Activated naive CD8-positive, alpha-beta T cell treated with anti-CD3 and anti-CD28 coated beads for 36 hours (primary cell): ENCODE measurements at regions not wholly inside any gene's neighbourhood (a gene's known extent, or its start where the extent isn't known, plus 50 kb on each side); places are given as distances from the start of the nearest gene placed in this dataset.

Source experiments
- DNase-seq: peaks from one replicate; pipeline ENCODE4 v3.0.0; 2021
- H3K27ac Mint-ChIP-seq: one replicate; pipeline ENCODE4 v1.8.0; 2022; ENCODE audit warnings: mild to moderate bottlenecking, moderate library complexity, mixed read lengths
- H3K27me3 Mint-ChIP-seq: one replicate; pipeline ENCODE4 v1.8.0; 2022; ENCODE audit warnings: mild to moderate bottlenecking, mixed read lengths
- H3K36me3 Mint-ChIP-seq: one replicate; pipeline ENCODE4 v1.8.0; 2021; ENCODE audit warnings: mild to moderate bottlenecking, mixed read lengths
- H3K4me1 Mint-ChIP-seq: one replicate; pipeline ENCODE4 v1.8.0; 2021; ENCODE audit warnings: mixed read lengths
- H3K4me3 Mint-ChIP-seq: one replicate; pipeline ENCODE4 v1.8.0; 2022; ENCODE audit warnings: mild to moderate bottlenecking, moderate library complexity, mixed read lengths
- H3K9me3 Mint-ChIP-seq: one replicate; pipeline ENCODE4 v1.8.0; 2022; ENCODE audit warnings: mixed read lengths

- Mint-ChIP-seq H3K27ac (no peak overlapping the region), H3K27me3 (no peaks in the 10 kb centered on the region), H3K4me1 (peaks cover 5% of the 10 kb centered on the region), H3K36me3 (no peaks in the 10 kb centered on the region), H3K4me3 (no peak overlapping the region), H3K9me3 (peaks cover 2% of the 10 kb centered on the region)
- DNase-seq: no peak
Measured at GRCh38 chr5:125404056-125404455, 657.6 kb upstream of the ZNF608 start.

GRCh38 chr5:125408448-125409233 lies 662.2 kb upstream of the ZNF608 start:
- H3K9me3 Mint-ChIP-seq: peaks cover 2% of the 10 kb centered on the region
- peak; percentile 1 for DNase-seq
- H3K27ac Mint-ChIP-seq: no peak overlapping the region
- no peaks in the 10 kb centered on the region for H3K36me3 Mint-ChIP-seq
- no peak overlapping the region for H3K4me3 Mint-ChIP-seq
- peaks cover 9% of the 10 kb centered on the region for H3K4me1 Mint-ChIP-seq
- no peaks in the 10 kb centered on the region for H3K27me3 Mint-ChIP-seq

GRCh38 chr5:125409234-125409860 lies 662.9 kb upstream of the ZNF608 start:
- peaks cover 9% of the 10 kb centered on the region for H3K4me1 Mint-ChIP-seq
- H3K27ac Mint-ChIP-seq: no peak overlapping the region

GRCh38 chr5:125409861-125410536 lies 663.6 kb upstream of the ZNF608 start:
- Mint-ChIP-seq H3K36me3 (no peaks in the 10 kb centered on the region), H3K4me3 (no peak overlapping the region), H3K27me3 (no peaks in the 10 kb centered on the region), H3K27ac (no peak overlapping the region), H3K4me1 (peaks cover 9% of the 10 kb centered on the region), H3K9me3 (peaks cover 2% of the 10 kb centered on the region)
- no peak for DNase-seq

More at GRCh38 chr5:125409234-125409860, 662.9 kb upstream of the ZNF608 start:
- Mint-ChIP-seq H3K27me3 (no peaks in the 10 kb centered on the region), H3K36me3 (no peaks in the 10 kb centered on the region), H3K9me3 (peaks cover 2% of the 10 kb centered on the region), H3K4me3 (no peak overlapping the region)
- no peak for DNase-seq

GRCh38 chr5:125410537-125411070 lies 664.2 kb upstream of the ZNF608 start:
- Mint-ChIP-seq H3K9me3 (peaks cover 2% of the 10 kb centered on the region), H3K36me3 (no peaks in the 10 kb centered on the region), H3K4me3 (no peak overlapping the region), H3K4me1 (peaks cover 9% of the 10 kb centered on the region), H3K27ac (no peak overlapping the region), H3K27me3 (no peaks in the 10 kb centered on the region)
- no peak for DNase-seq

- H3K4me1 Mint-ChIP-seq: peaks cover 9% of the 10 kb centered on the region
- H3K27me3 Mint-ChIP-seq: no peaks in the 10 kb centered on the region
- H3K9me3 Mint-ChIP-seq: no peaks in the 10 kb centered on the region
- no peak for DNase-seq
- no peaks in the 10 kb centered on the region for H3K36me3 Mint-ChIP-seq
- no peak overlapping the region for H3K27ac Mint-ChIP-seq
- no peak overlapping the region for H3K4me3 Mint-ChIP-seq
Measured at GRCh38 chr5:125411071-125411743, 664.8 kb upstream of the ZNF608 start.

GRCh38 chr5:125411744-125412560 lies 665.5 kb upstream of the ZNF608 start:
- Mint-ChIP-seq H3K4me3 (no peak overlapping the region), H3K27ac (no peak overlapping the region), H3K4me1 (peaks cover 9% of the 10 kb centered on the region), H3K36me3 (no peaks in the 10 kb centered on the region), H3K9me3 (no peaks in the 10 kb centered on the region), H3K27me3 (no peaks in the 10 kb centered on the region)
- no peak for DNase-seq

GRCh38 chr5:125412561-125413495 lies 666.4 kb upstream of the ZNF608 start:
- peaks cover 9% of the 10 kb centered on the region for H3K4me1 Mint-ChIP-seq
- DNase-seq: peak; percentile 1
- no peak overlapping the region for H3K27ac Mint-ChIP-seq
- no peaks in the 10 kb centered on the region for H3K9me3 Mint-ChIP-seq
- H3K4me3 Mint-ChIP-seq: no peak overlapping the region
- no peaks in the 10 kb centered on the region for H3K36me3 Mint-ChIP-seq
- no peaks in the 10 kb centered on the region for H3K27me3 Mint-ChIP-seq

- no peaks in the 10 kb centered on the region for H3K36me3 Mint-ChIP-seq
- peaks cover 4% of the 10 kb centered on the region for H3K4me1 Mint-ChIP-seq
- no peak for DNase-seq
- H3K9me3 Mint-ChIP-seq: no peaks in the 10 kb centered on the region
- no peak overlapping the region for H3K27ac Mint-ChIP-seq
- H3K27me3 Mint-ChIP-seq: no peaks in the 10 kb centered on the region
- H3K4me3 Mint-ChIP-seq: no peak overlapping the region
Measured at GRCh38 chr5:125413496-125414274, 667.2 kb upstream of the ZNF608 start.

GRCh38 chr5:125415126-125415525 lies 668.7 kb upstream of the ZNF608 start:
- no peak overlapping the region for H3K27ac Mint-ChIP-seq
- DNase-seq: no peak
- H3K4me3 Mint-ChIP-seq: no peak overlapping the region
- H3K9me3 Mint-ChIP-seq: no peaks in the 10 kb centered on the region
- no peaks in the 10 kb centered on the region for H3K36me3 Mint-ChIP-seq
- H3K4me1 Mint-ChIP-seq: peaks cover 4% of the 10 kb centered on the region
- H3K27me3 Mint-ChIP-seq: no peaks in the 10 kb centered on the region

- H3K4me3 Mint-ChIP-seq: no peak overlapping the region
- no peaks in the 10 kb centered on the region for H3K27me3 Mint-ChIP-seq
- no peaks in the 10 kb centered on the region for H3K36me3 Mint-ChIP-seq
- no peak for DNase-seq
- H3K9me3 Mint-ChIP-seq: no peaks in the 10 kb centered on the region
- H3K27ac Mint-ChIP-seq: no peak overlapping the region
- H3K4me1 Mint-ChIP-seq: peaks cover 4% of the 10 kb centered on the region
Measured at GRCh38 chr5:125416055-125416454, 669.6 kb upstream of the ZNF608 start.

- Mint-ChIP-seq H3K4me3 (no peak overlapping the region), H3K9me3 (no peaks in the 10 kb centered on the region), H3K4me1 (no peaks in the 10 kb centered on the region), H3K27me3 (no peaks in the 10 kb centered on the region), H3K36me3 (no peaks in the 10 kb centered on the region), H3K27ac (no peak overlapping the region)
- no peak for DNase-seq
Measured at GRCh38 chr5:125421006-125421405, 674.6 kb upstream of the ZNF608 start.

- Mint-ChIP-seq H3K36me3 (no peaks in the 10 kb centered on the region), H3K9me3 (peaks cover 2% of the 10 kb centered on the region), H3K27me3 (no peaks in the 10 kb centered on the region), H3K27ac (no peak overlapping the region), H3K4me3 (no peak overlapping the region), H3K4me1 (no peaks in the 10 kb centered on the region)
- no peak for DNase-seq
Measured at GRCh38 chr5:125422342-125422741, 675.9 kb upstream of the ZNF608 start.
